ENCODE measurements at regions not wholly inside any gene's neighbourhood (a gene's known extent, or its start where the extent isn't known, plus 50 kb on each side); places are given as distances from the start of the nearest gene placed in this dataset.

GRCh38 chr2:129722306-129723019 is 257.0 kb upstream of the RAB6C start:
- no peak for TF ChIP-seq EZH2 (IDR thresholded peaks at IDR 0.05; ENCODE audit: low read length)
- TF ChIP-seq, protein P1, sequence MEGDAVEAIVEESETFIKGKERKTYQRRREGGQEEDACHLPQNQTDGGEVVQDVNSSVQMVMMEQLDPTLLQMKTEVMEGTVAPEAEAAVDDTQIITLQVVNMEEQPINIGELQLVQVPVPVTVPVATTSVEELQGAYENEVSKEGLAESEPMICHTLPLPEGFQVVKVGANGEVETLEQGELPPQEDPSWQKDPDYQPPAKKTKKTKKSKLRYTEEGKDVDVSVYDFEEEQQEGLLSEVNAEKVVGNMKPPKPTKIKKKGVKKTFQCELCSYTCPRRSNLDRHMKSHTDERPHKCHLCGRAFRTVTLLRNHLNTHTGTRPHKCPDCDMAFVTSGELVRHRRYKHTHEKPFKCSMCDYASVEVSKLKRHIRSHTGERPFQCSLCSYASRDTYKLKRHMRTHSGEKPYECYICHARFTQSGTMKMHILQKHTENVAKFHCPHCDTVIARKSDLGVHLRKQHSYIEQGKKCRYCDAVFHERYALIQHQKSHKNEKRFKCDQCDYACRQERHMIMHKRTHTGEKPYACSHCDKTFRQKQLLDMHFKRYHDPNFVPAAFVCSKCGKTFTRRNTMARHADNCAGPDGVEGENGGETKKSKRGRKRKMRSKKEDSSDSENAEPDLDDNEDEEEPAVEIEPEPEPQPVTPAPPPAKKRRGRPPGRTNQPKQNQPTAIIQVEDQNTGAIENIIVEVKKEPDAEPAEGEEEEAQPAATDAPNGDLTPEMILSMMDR (optimal IDR thresholded peaks at IDR 0.05 in 1 of 3, IDR thresholded peaks at IDR 0.05 in 1 of 3, conservative IDR thresholded peaks at IDR 0.05 in 1 of 3; ENCODE audit: extremely low read depth in 1 of 3, insufficient read depth in 2 of 3, low read length in 3 of 3): no peak
